ENCODE measurements at regions not wholly inside any gene's neighbourhood (a gene's known extent, or its start where the extent isn't known, plus 50 kb on each side); places are given as distances from the start of the nearest gene placed in this dataset.

DNA sequence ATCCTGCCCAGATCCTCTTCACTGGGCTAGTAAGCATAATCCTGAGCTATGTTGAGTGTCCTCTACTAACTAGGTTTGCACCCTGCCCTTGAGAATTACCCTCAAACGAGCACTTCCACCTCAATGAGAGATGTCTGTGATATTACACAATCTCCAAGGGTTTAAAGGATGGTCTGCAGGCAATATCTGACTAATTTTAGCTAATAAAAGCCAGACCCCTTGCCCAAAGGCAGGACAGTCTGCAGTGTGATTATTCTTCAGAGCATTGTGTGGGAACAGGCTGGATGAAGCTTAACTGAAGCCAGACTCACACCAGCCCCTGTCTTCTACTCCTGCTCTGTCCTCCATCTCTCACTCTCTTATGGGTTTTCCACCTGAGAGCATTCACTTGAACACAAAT, 544.9 kb upstream of the DDX18 start:
- Mint-ChIP-seq H3K4me1 (ENCODE audit: unreplicated experiment) (no peaks in the 10 kb centered on the region), H3K27ac (ENCODE audit: unreplicated experiment) (no peak overlapping the region), H3K36me3 (ENCODE audit: unreplicated experiment) (no peaks in the 10 kb centered on the region), H3K4me3 (ENCODE audit: unreplicated experiment) (no peak overlapping the region), H3K9me3 (ENCODE audit: unreplicated experiment) (peaks cover 3% of the 10 kb centered on the region), H3K27me3 (ENCODE audit: unreplicated experiment) (no peaks in the 10 kb centered on the region)
- TF ChIP-seq CTCF (IDR thresholded peaks at IDR 0.05), result no peak
- DNase-seq (ENCODE audit: extremely low spot score, unreplicated experiment), result no peak

GRCh38 chr2:117271631-117272030, 542.9 kb upstream of the DDX18 start:
- Mint-ChIP-seq H3K9me3 (ENCODE audit: unreplicated experiment) (no peaks in the 10 kb centered on the region), H3K4me3 (ENCODE audit: unreplicated experiment) (no peak overlapping the region), H3K36me3 (ENCODE audit: unreplicated experiment) (no peaks in the 10 kb centered on the region), H3K27me3 (ENCODE audit: unreplicated experiment) (no peaks in the 10 kb centered on the region), H3K4me1 (ENCODE audit: unreplicated experiment) (no peaks in the 10 kb centered on the region), H3K27ac (ENCODE audit: unreplicated experiment) (no peak overlapping the region)
- DNase-seq (ENCODE audit: extremely low spot score, unreplicated experiment), result no peak
- no peak for TF ChIP-seq CTCF (IDR thresholded peaks at IDR 0.05)

GRCh38 chr2:117273009-117273671, 541.4 kb upstream of the DDX18 start:
- Mint-ChIP-seq H3K4me3 (ENCODE audit: unreplicated experiment) (no peak overlapping the region), H3K27me3 (ENCODE audit: unreplicated experiment) (no peaks in the 10 kb centered on the region), H3K27ac (ENCODE audit: unreplicated experiment) (no peak overlapping the region), H3K36me3 (ENCODE audit: unreplicated experiment) (no peaks in the 10 kb centered on the region), H3K4me1 (ENCODE audit: unreplicated experiment) (no peaks in the 10 kb centered on the region), H3K9me3 (ENCODE audit: unreplicated experiment) (no peaks in the 10 kb centered on the region)
- no peak for DNase-seq (ENCODE audit: extremely low spot score, unreplicated experiment)
- TF ChIP-seq CTCF (IDR thresholded peaks at IDR 0.05), result no peak

DNA sequence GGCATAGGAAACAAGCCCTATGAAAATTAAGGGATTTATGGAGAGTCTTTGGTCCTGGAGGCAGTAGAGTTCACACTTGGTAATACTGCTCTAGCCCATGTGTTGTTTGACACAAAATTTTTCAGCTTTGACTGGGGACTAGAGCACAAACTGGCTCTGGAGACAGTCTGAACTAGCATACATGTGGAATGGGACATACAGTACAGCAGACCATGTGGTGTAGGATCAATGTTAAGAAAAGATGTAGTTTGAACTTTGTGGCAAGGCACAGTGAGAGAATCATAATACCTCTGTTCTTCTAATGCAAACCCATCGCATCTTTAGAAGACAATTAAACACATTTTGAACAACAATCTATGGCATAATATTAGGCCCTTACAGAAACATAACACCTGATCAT, 521.5 kb upstream of the DDX18 start:
- H3K4me3 Mint-ChIP-seq (ENCODE audit: unreplicated experiment), result no peak overlapping the region
- no peak for TF ChIP-seq CTCF (IDR thresholded peaks at IDR 0.05)
- no peaks in the 10 kb centered on the region for H3K36me3 Mint-ChIP-seq (ENCODE audit: unreplicated experiment)
- DNase-seq (ENCODE audit: extremely low spot score, unreplicated experiment), result no peak
- no peaks in the 10 kb centered on the region for H3K4me1 Mint-ChIP-seq (ENCODE audit: unreplicated experiment)
- no peaks in the 10 kb centered on the region for H3K27me3 Mint-ChIP-seq (ENCODE audit: unreplicated experiment)
- H3K27ac Mint-ChIP-seq (ENCODE audit: unreplicated experiment), result no peak overlapping the region
- peaks cover 8% of the 10 kb centered on the region for H3K9me3 Mint-ChIP-seq (ENCODE audit: unreplicated experiment)

GRCh38 chr2:117299451-117299850, 515.0 kb upstream of the DDX18 start:
- Mint-ChIP-seq H3K4me3 (ENCODE audit: unreplicated experiment) (no peak overlapping the region), H3K36me3 (ENCODE audit: unreplicated experiment) (no peaks in the 10 kb centered on the region), H3K27me3 (ENCODE audit: unreplicated experiment) (no peaks in the 10 kb centered on the region), H3K9me3 (ENCODE audit: unreplicated experiment) (peaks cover 3% of the 10 kb centered on the region), H3K4me1 (ENCODE audit: unreplicated experiment) (no peaks in the 10 kb centered on the region), H3K27ac (ENCODE audit: unreplicated experiment) (no peak overlapping the region)
- no peak for DNase-seq (ENCODE audit: extremely low spot score, unreplicated experiment)
- no peak for TF ChIP-seq CTCF (IDR thresholded peaks at IDR 0.05)
